Ascending aorta (tissue), 2 donors: ENCODE measurements at regions not wholly inside any gene's neighbourhood (a gene's known extent, or its start where the extent isn't known, plus 50 kb on each side); places are given as distances from the start of the nearest gene placed in this dataset.

Experiments
- DNase-seq, 2 donors: peaks; one replicate each; pipeline ENCODE4 v3.0.0-alpha.2; 2019; ENCODE audit warnings: low spot score in 2 of 2
- H3K27ac ChIP-seq, 2 donors: fragments of 200-600 bp; sonication (generic); one replicate each; pipeline ENCODE4 v1.5.1; 2016 to 2017; ENCODE audit warnings: mild to moderate bottlenecking in 1 of 2
- H3K27me3 ChIP-seq: fragments of 200-600 bp; sonication (generic); one replicate; pipeline ENCODE4 v1.5.1; 2017
- H3K36me3 ChIP-seq, 2 donors: fragments of 200-600 bp; sonication (generic); one replicate each; pipeline ENCODE4 v1.5.1; 2016
- H3K4me1 ChIP-seq, 2 donors: fragments of 200-600 bp; sonication (generic); one replicate each; pipeline ENCODE4 v1.5.1; 2016 to 2017; ENCODE audit warnings: mild to moderate bottlenecking in 1 of 2
- H3K4me3 ChIP-seq, 2 donors: fragments of 200-600 bp; sonication (generic); one replicate each; pipeline ENCODE4 v1.5.1; 2016 to 2017; ENCODE audit warnings: mild to moderate bottlenecking in 1 of 2
- H3K9me3 ChIP-seq, 2 donors: fragments of 200-600 bp; sonication (generic); one replicate each; pipeline ENCODE4 v1.5.1; 2016
- intact Hi-C: fragments of 100-400 bp; cut with DNase I; formaldehyde crosslinking; loops from one replicate; pipeline ENCODE4 v1.15.1; 2023
- TF ChIP-seq, protein P1 (sequence below), 3 experiments: fragments of 200-600 bp in 2 of 3; fragments of 450-650 bp in 1 of 3; sonication (generic) in 2 of 3; IDR thresholded peaks; one replicate each; pipeline ENCODE4 v1.5.1; 2016 to 2019; ENCODE audit warnings: antibody characterized with exemption in 3 of 3, mild to moderate bottlenecking in 1 of 3, moderate library complexity in 1 of 3

GRCh38 chr5:77845324-77845646 is 69.1 kb upstream of the TBCA start:
- Histone ChIP-seq H3K4me1 (peaks cover 0 to 7% of the 10 kb centered on the region in 2 donors), H3K27ac (no peak overlapping the region), H3K36me3 (no peaks in the 10 kb centered on the region), H3K27me3 (no peaks in the 10 kb centered on the region), H3K4me3 (peak overlapping the region; percentile 55 to 70), H3K9me3 (no peaks in the 10 kb centered on the region)
- no peak for DNase-seq
- intact Hi-C loops = no loop called here
- TF ChIP-seq, protein P1, sequence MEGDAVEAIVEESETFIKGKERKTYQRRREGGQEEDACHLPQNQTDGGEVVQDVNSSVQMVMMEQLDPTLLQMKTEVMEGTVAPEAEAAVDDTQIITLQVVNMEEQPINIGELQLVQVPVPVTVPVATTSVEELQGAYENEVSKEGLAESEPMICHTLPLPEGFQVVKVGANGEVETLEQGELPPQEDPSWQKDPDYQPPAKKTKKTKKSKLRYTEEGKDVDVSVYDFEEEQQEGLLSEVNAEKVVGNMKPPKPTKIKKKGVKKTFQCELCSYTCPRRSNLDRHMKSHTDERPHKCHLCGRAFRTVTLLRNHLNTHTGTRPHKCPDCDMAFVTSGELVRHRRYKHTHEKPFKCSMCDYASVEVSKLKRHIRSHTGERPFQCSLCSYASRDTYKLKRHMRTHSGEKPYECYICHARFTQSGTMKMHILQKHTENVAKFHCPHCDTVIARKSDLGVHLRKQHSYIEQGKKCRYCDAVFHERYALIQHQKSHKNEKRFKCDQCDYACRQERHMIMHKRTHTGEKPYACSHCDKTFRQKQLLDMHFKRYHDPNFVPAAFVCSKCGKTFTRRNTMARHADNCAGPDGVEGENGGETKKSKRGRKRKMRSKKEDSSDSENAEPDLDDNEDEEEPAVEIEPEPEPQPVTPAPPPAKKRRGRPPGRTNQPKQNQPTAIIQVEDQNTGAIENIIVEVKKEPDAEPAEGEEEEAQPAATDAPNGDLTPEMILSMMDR (IDR thresholded peaks at IDR 0.05) = no peak

DNA sequence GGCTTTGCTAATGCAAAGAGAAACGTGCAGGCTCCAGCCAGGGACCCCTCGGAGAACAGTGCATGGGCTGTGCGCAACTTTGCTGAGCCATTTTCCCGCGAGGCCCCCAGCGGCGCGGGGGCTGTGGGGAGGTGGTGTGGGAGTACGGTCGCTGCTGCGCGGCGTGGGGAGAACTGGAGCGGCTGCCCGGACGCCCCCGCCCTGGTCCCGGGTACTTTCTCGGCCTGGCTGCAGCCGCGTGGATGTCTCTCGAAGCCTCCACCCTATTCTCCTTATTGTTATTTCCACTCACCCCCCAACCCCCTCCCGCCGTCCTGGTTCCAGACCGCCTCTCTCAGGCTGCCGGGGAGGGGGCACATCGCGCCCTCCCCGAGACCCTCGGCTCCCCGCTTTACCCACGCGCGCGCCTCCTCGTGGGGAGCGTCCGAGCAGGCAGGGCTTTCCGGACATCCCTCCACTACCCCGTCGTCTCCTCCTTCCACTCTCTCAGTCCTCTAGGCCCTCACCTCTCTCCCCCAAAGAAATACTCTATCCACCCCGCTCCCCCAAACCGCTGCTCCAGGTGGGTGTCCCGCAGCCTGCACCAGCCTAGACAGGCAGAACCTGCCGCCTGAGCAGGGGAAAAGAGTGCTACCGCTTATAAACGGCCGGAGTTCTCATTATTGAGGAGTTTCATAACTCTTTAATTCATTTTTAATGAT is 68.6 kb upstream of the TBCA start:
- Histone ChIP-seq H3K27ac (no peak overlapping the region), H3K27me3 (no peaks in the 10 kb centered on the region), H3K36me3 (no peaks in the 10 kb centered on the region), H3K4me1 (peaks cover 0 to 7% of the 10 kb centered on the region in 2 donors), H3K4me3 (peak overlapping the region; percentile 55 to 70), H3K9me3 (no peaks in the 10 kb centered on the region)
- intact Hi-C loops = no loop called here
- TF ChIP-seq, protein P1 (IDR thresholded peaks at IDR 0.05) = peak in 1 of 3 experiments; percentile 21
- DNase-seq = no peak

DNA sequence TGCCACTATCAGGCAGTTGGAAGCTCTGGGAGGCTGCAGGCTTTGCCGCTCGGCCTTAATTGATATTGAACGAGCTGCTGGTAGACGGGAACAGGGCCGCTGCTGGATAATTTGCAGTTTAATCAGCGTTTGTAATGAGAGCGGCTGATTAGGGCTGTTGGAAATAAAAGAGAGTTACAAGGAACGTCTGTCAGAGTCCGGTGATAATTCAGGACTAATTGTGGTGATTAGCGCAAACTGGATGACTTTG is 68.2 kb upstream of the TBCA start:
- intact Hi-C loops = no loop called here
- Histone ChIP-seq H3K36me3 (no peaks in the 10 kb centered on the region), H3K27me3 (no peaks in the 10 kb centered on the region), H3K9me3 (no peaks in the 10 kb centered on the region), H3K4me1 (peaks cover 0 to 7% of the 10 kb centered on the region in 2 donors), H3K4me3 (peak overlapping the region; percentile 55 to 70), H3K27ac (no peak overlapping the region)
- TF ChIP-seq, protein P1 (IDR thresholded peaks at IDR 0.05) = no peak
- DNase-seq = no peak

DNA sequence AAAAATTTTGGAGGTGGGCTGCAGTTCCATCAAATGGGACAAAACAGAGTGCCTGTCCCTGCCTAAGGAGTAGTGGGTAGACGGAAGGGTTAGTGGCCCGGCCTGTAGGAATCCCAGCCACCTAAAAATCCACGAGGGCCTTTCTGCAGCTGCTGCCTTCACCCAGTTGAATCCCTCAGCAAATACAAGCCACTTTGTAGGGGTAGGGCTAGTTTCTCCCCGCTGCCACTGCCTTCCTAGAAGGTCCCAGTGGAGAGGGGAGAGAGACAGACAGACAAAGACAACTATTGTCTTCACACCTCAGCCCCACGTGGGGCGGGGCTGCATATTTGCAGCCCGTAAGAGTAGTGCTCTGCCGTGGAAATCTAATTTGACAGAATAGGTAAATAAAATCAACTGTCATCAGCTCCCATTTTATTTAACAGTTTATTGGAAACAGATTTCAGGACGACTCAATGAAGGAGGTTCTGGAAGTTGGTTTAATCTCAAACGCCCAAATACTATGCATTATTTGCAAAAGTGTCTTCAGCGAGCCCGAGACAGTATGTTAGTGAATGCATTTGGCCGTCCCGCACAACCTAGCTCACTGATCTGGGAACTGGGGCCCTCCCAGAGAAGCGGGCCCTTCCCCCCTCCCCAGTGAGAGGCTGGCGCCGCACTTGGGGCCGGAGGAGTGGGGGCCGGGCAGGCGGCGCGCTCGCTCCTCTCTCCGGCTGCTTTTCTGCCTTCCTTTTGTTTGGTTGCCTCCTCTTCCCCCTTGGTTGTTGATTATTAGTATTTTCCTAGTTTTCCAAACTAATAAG is 67.6 kb upstream of the TBCA start:
- no peak for DNase-seq

GRCh38 chr5:77842243-77842642 is 66.1 kb upstream of the TBCA start:
- TF ChIP-seq, protein P1 (IDR thresholded peaks at IDR 0.05) = no peak
- H3K36me3 ChIP-seq = no peaks in the 10 kb centered on the region
- H3K4me3 ChIP-seq = no peak overlapping the region
- no peak overlapping the region for H3K27ac ChIP-seq
- no peak for DNase-seq
- H3K4me1 ChIP-seq = peaks cover 0 to 7% of the 10 kb centered on the region in 2 donors
- intact Hi-C loops = no loop called here
- no peaks in the 10 kb centered on the region for H3K27me3 ChIP-seq
- H3K9me3 ChIP-seq = no peaks in the 10 kb centered on the region

More for the DNA sequence above, 67.6 kb upstream of the TBCA start:
- TF ChIP-seq, protein P1 (IDR thresholded peaks at IDR 0.05) = no peak
- Histone ChIP-seq H3K4me3 (peak overlapping the region; percentile 55 to 70), H3K9me3 (no peaks in the 10 kb centered on the region), H3K4me1 (peaks cover 0 to 7% of the 10 kb centered on the region in 2 donors), H3K27me3 (no peaks in the 10 kb centered on the region), H3K27ac (no peak overlapping the region), H3K36me3 (no peaks in the 10 kb centered on the region)
- intact Hi-C loops = no loop called here
